BLaER1 treated with 17β-estradiol and CSF1 and Interleukin-3, amounts not matched to agents 10 nM and 100 nM (cell line): ENCODE measurements at regions not wholly inside any gene's neighbourhood (a gene's known extent, or its start where the extent isn't known, plus 50 kb on each side); places are given as distances from the start of the nearest gene placed in this dataset.

Source experiments
- H3K27ac ChIP-seq, 11 experiments: shearing (Covaris generic); formaldehyde crosslinking; 2 replicates each; pipeline ENCODE4 v1.8.1; 2022
- H3K27me3 ChIP-seq, 11 experiments: shearing (Covaris generic); formaldehyde crosslinking; 2 replicates each; pipeline ENCODE4 v1.8.1; 2022
- H3K36me3 ChIP-seq, 11 experiments: shearing (Covaris generic); formaldehyde crosslinking; 2 replicates each; pipeline ENCODE4 v1.8.1; 2022
- H3K4me1 ChIP-seq, 10 experiments: shearing (Covaris generic); formaldehyde crosslinking; 2 replicates each; pipeline ENCODE4 v1.8.1; 2022
- H3K4me2 ChIP-seq, 11 experiments: shearing (Covaris generic); formaldehyde crosslinking; 2 replicates each; pipeline ENCODE4 v1.8.1; 2022
- H3K4me3 ChIP-seq, 10 experiments: shearing (Covaris generic); formaldehyde crosslinking; 2 replicates each; pipeline ENCODE4 v1.8.1; 2022
- H3K9ac ChIP-seq, 11 experiments: shearing (Covaris generic); formaldehyde crosslinking; 2 replicates each; pipeline ENCODE4 v1.8.1; 2022
- H3K9me3 ChIP-seq, 11 experiments: shearing (Covaris generic); formaldehyde crosslinking; replicated peaks in 1 of 11; 2 replicates each; pipeline ENCODE4 v1.8.1; 2022
- H4K20me1 ChIP-seq, 11 experiments: shearing (Covaris generic); formaldehyde crosslinking; 2 replicates each; pipeline ENCODE4 v1.8.1; 2022
- Cebpa-rat ChIP-seq, 11 experiments: shearing (Covaris generic); IDR thresholded peaks; 2 replicates each; pipeline ENCODE4 v1.8.1; 2022

- Histone ChIP-seq H3K4me1 (peaks cover 0 to 52% (median 0%) of the 10 kb centered on the region in 10 experiments; a peak in 7 of 20 replicates), H3K4me3 (no peak overlapping the region), H3K27ac (peak overlapping the region in 1 of 11 experiments; percentile 63; a peak in 2 of 22 replicates), H4K20me1 (no peaks in the 10 kb centered on the region), H3K27me3 (no peaks in the 10 kb centered on the region), H3K4me2 (peak overlapping the region in 3 of 11 experiments; percentile 64 to 88 (median 70); a peak in 6 of 22 replicates), H3K9ac (no peak overlapping the region), H3K36me3 (no peaks in the 10 kb centered on the region), H3K9me3 (peaks cover 0 to 18% (median 7%) of the 10 kb centered on the region in 11 experiments; a peak in 12 of 22 replicates)
- no peak for TF ChIP-seq Cebpa-rat (IDR thresholded peaks at IDR 0.05)
Measured at GRCh38 chr10:62583876-62584615, 209.9 kb downstream of the ZNF365 start.

- Histone ChIP-seq H3K27ac (no peak overlapping the region), H3K4me3 (no peak overlapping the region), H3K27me3 (no peaks in the 10 kb centered on the region), H3K9ac (no peak overlapping the region), H3K36me3 (no peaks in the 10 kb centered on the region), H3K4me2 (peak overlapping the region in 2 of 11 experiments; percentile 70 to 88; a peak in 3 of 22 replicates), H3K9me3 (peaks cover 0 to 25% (median 7%) of the 10 kb centered on the region in 11 experiments; a peak in 12 of 22 replicates), H3K4me1 (peaks cover 0 to 55% (median 0%) of the 10 kb centered on the region in 10 experiments; a peak in 7 of 20 replicates), H4K20me1 (no peaks in the 10 kb centered on the region)
- TF ChIP-seq Cebpa-rat (IDR thresholded peaks at IDR 0.05) = no peak
Measured at GRCh38 chr10:62584731-62585130, 210.6 kb downstream of the ZNF365 start.

GRCh38 chr10:62585211-62585775 is 211.1 kb downstream of the ZNF365 start:
- no peak overlapping the region for H3K27ac ChIP-seq
- no peak overlapping the region for H3K9ac ChIP-seq
- H4K20me1 ChIP-seq = no peaks in the 10 kb centered on the region
- H3K36me3 ChIP-seq = no peaks in the 10 kb centered on the region
- H3K4me1 ChIP-seq = peaks cover 0 to 61% (median 0%) of the 10 kb centered on the region in 10 experiments; a peak in 7 of 20 replicates
- no peaks in the 10 kb centered on the region for H3K27me3 ChIP-seq
- H3K4me3 ChIP-seq = no peak overlapping the region
- TF ChIP-seq Cebpa-rat (IDR thresholded peaks at IDR 0.05) = no peak
- peaks cover 0 to 26% (median 7%) of the 10 kb centered on the region in 11 experiments; a peak in 12 of 22 replicates for H3K9me3 ChIP-seq
- H3K4me2 ChIP-seq = peak overlapping the region in 2 of 11 experiments; percentile 22 to 88; a peak in 2 of 22 replicates

GRCh38 chr10:62587011-62587410 is 212.8 kb downstream of the ZNF365 start:
- Histone ChIP-seq H3K4me1 (peaks cover 0 to 50% (median under 1%) of the 10 kb centered on the region in 10 experiments; a peak in 7 of 20 replicates), H3K4me2 (no peak overlapping the region), H3K9me3 (peaks cover 0 to 29% (median 7%) of the 10 kb centered on the region in 11 experiments; a peak in 12 of 22 replicates), H3K36me3 (no peaks in the 10 kb centered on the region), H3K9ac (no peak overlapping the region), H3K4me3 (no peak overlapping the region), H3K27ac (no peak overlapping the region), H4K20me1 (no peaks in the 10 kb centered on the region), H3K27me3 (no peaks in the 10 kb centered on the region)
- no peak for TF ChIP-seq Cebpa-rat (IDR thresholded peaks at IDR 0.05)

GRCh38 chr10:62588116-62588515 is 213.9 kb downstream of the ZNF365 start:
- Histone ChIP-seq H3K36me3 (no peaks in the 10 kb centered on the region), H3K27ac (no peak overlapping the region), H3K4me1 (peaks cover 0 to 39% (median 0%) of the 10 kb centered on the region in 10 experiments; a peak in 6 of 20 replicates), H3K4me3 (no peak overlapping the region), H4K20me1 (no peaks in the 10 kb centered on the region), H3K27me3 (no peaks in the 10 kb centered on the region), H3K9ac (no peak overlapping the region), H3K9me3 (peaks cover 0 to 37% (median 7%) of the 10 kb centered on the region in 11 experiments; a peak in 12 of 22 replicates), H3K4me2 (no peak overlapping the region)
- TF ChIP-seq Cebpa-rat (IDR thresholded peaks at IDR 0.05) = no peak

- H3K27ac ChIP-seq = 0 out of 22 replicates have a peak overlapping the region, but pooled peaks of 1 of the 11 experiments have one; percentile 16
- H4K20me1 ChIP-seq = no peaks in the 10 kb centered on the region
- H3K27me3 ChIP-seq = no peaks in the 10 kb centered on the region
Measured at GRCh38 chr10:62589689-62590088, 214.8 kb upstream of the ADO start.

GRCh38 chr10:62590306-62590705 is 214.2 kb upstream of the ADO start:
- Histone ChIP-seq H3K4me1 (peaks cover 0 to 29% (median 0%) of the 10 kb centered on the region in 10 experiments; a peak in 8 of 20 replicates), H3K9ac (no peak overlapping the region), H3K4me2 (peak overlapping the region in 3 of 11 experiments; percentile 10 to 48 (median 14); a peak in 5 of 22 replicates), H4K20me1 (no peaks in the 10 kb centered on the region), H3K4me3 (no peak overlapping the region), H3K27me3 (no peaks in the 10 kb centered on the region), H3K27ac (0 out of 22 replicates have a peak overlapping the region, but pooled peaks of 1 of the 11 experiments have one; percentile 16), H3K36me3 (no peaks in the 10 kb centered on the region), H3K9me3 (peaks cover 0 to 37% (median 7%) of the 10 kb centered on the region in 11 experiments; a peak in 12 of 22 replicates)
- TF ChIP-seq Cebpa-rat (IDR thresholded peaks at IDR 0.05) = no peak

More at GRCh38 chr10:62589689-62590088, 214.8 kb upstream of the ADO start:
- no peak overlapping the region for H3K9ac ChIP-seq
- no peak for TF ChIP-seq Cebpa-rat (IDR thresholded peaks at IDR 0.05)
- peaks cover 0 to 35% (median 0%) of the 10 kb centered on the region in 10 experiments; a peak in 8 of 20 replicates for H3K4me1 ChIP-seq
- peak overlapping the region in 3 of 11 experiments; percentile 10 to 48 (median 14); a peak in 4 of 22 replicates for H3K4me2 ChIP-seq
- peaks cover 0 to 37% (median 7%) of the 10 kb centered on the region in 11 experiments; a peak in 12 of 22 replicates for H3K9me3 ChIP-seq
- no peak overlapping the region for H3K4me3 ChIP-seq
- no peaks in the 10 kb centered on the region for H3K36me3 ChIP-seq

- H3K9me3 ChIP-seq = peaks cover 0 to 18% (median 0%) of the 10 kb centered on the region in 11 experiments; a peak in 6 of 22 replicates
- H4K20me1 ChIP-seq = no peaks in the 10 kb centered on the region
- H3K27me3 ChIP-seq = no peaks in the 10 kb centered on the region
- H3K4me2 ChIP-seq = peak overlapping the region in 3 of 11 experiments; percentile 24 to 38 (median 28); a peak in 2 of 22 replicates
- no peak overlapping the region for H3K27ac ChIP-seq
- no peak for TF ChIP-seq Cebpa-rat (IDR thresholded peaks at IDR 0.05)
- peaks cover 0 to 28% (median 0%) of the 10 kb centered on the region in 10 experiments; a peak in 8 of 20 replicates for H3K4me1 ChIP-seq
- H3K36me3 ChIP-seq = no peaks in the 10 kb centered on the region
- H3K4me3 ChIP-seq = no peak overlapping the region
- no peak overlapping the region for H3K9ac ChIP-seq
Measured at GRCh38 chr10:62594093-62594520, 210.4 kb upstream of the ADO start.

GRCh38 chr10:62597226-62597625 is 207.3 kb upstream of the ADO start:
- Histone ChIP-seq H3K9me3 (peaks cover 0 to 15% (median 3%) of the 10 kb centered on the region in 11 experiments; a peak in 8 of 22 replicates), H3K4me2 (no peak overlapping the region), H3K4me1 (peaks cover 0 to 12% (median 0%) of the 10 kb centered on the region in 10 experiments; a peak in 8 of 20 replicates), H4K20me1 (no peaks in the 10 kb centered on the region), H3K36me3 (no peaks in the 10 kb centered on the region), H3K27me3 (no peaks in the 10 kb centered on the region), H3K27ac (no peak overlapping the region), H3K4me3 (no peak overlapping the region), H3K9ac (no peak overlapping the region)
- TF ChIP-seq Cebpa-rat (IDR thresholded peaks at IDR 0.05) = no peak
